Stimulated activated CD8-positive, alpha-beta memory T cell treated with anti-CD3 and anti-CD28 coated beads, Interleukin-4, amount 100 ng/mL, for 48 hours (primary cell): ENCODE measurements at regions not wholly inside any gene's neighbourhood (a gene's known extent, or its start where the extent isn't known, plus 50 kb on each side); places are given as distances from the start of the nearest gene placed in this dataset.
"Not testable (repeated sequence)": the region's sequence is repeated elsewhere in the genome, so short reads cannot be mapped to it uniquely, and the experiment has no call there.

Source experiments
- DNase-seq: peaks from one replicate; pipeline ENCODE4 v3.0.0-alpha.2; 2020

- DNase-seq: no peak
Measured at GRCh38 chr6:169000022-169000421, 253.6 kb downstream of the THBS2 start.

DNA sequence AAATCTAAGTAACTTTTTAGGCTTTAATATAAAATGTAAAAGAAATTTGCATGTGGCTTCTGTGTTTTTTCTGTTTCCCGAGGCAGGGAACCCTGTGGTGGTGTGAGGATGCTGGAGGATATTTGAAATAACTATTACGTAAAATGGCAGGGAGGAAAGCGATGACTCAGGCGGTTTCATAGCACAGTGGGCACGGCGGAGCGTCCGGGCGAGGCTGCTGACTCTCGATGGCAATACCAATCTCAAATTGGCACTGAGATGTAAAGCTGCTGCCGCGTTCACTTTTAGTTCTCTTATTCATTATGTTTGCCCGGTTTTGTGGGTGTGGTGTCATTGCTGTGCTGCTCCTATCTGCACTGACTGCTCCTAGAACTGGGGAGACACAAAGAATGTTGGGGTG lies 254.3 kb downstream of the THBS2 start:
- DNase-seq: no peak

GRCh38 chr6:168996356-168996625 lies 257.4 kb downstream of the THBS2 start:
- no peak for DNase-seq

- no peak for DNase-seq
Measured at GRCh38 chr6:168995526-168996355, 257.9 kb downstream of the THBS2 start.

DNA sequence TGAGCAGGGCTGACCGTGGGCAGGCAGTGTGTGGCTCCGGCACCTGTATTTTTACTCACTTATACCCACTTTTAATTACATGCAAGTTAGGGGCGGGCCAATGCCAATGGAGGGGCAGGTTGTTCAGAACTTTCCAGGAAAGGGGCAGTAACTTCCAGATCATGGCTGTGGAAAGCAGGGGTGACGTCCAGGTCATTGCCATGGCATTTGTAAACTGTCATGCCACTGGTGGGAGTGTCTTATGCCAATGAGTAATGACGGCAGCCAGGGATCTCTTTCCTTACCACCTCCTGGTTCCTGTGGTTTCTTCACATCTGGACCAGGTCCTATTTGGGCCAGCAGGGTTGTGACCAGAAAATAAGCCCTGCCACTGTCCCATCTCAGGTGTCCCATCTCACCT lies 258.7 kb downstream of the THBS2 start:
- no peak for DNase-seq

DNA sequence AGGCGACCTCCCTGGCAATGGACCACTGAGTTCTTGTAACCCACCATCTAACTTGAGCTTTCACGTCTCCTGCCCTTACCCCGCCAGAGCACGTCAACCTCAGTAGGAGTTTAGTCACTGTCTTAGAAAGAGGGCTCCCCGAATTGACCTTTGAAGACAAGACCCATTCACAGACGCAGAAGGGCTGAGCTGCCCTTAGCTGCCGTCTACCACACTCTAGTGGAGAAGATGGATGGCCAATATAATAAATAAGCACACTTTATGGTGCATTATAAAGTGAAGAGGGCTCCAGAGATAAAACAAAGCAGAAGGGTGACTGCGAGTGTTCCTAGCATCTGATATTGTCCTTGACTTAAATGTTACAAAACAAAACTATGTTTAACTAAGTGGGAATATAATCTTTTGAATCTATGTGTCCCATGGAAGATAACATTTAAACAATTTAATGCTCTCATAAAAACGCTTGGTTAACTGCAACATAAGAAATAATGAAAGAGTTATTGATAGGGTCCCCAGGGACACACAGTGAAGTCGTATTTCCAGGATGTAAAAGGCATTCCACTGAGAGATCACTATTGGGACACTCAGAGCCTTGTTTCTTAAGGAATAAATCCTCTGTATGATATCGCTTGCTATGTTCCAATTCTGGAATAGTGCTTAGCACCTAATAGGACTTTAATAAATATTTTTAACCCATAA lies 261.1 kb downstream of the THBS2 start:
- DNase-seq: no peak

DNA sequence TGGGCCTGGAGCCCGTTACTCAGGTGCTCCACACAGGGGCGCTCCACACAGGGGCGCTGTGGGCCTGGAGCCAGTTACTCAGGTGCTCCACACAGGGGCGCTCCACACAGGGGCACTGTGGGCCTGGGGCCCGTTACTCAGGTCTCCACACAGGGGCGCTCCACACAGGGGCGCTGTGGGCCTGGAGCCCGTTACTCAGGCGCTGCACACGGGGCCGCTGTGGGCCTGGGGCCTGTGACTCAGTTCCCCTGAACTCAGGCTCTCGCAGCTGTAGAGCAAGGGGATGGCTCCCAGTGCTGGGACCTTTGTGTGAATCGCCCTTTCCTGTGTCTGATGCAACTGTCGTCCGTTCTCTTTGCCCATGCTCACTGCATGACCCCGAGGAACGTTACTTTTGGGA lies 262.0 kb downstream of the THBS2 start:
- DNase-seq: not testable (repeated sequence)

DNA sequence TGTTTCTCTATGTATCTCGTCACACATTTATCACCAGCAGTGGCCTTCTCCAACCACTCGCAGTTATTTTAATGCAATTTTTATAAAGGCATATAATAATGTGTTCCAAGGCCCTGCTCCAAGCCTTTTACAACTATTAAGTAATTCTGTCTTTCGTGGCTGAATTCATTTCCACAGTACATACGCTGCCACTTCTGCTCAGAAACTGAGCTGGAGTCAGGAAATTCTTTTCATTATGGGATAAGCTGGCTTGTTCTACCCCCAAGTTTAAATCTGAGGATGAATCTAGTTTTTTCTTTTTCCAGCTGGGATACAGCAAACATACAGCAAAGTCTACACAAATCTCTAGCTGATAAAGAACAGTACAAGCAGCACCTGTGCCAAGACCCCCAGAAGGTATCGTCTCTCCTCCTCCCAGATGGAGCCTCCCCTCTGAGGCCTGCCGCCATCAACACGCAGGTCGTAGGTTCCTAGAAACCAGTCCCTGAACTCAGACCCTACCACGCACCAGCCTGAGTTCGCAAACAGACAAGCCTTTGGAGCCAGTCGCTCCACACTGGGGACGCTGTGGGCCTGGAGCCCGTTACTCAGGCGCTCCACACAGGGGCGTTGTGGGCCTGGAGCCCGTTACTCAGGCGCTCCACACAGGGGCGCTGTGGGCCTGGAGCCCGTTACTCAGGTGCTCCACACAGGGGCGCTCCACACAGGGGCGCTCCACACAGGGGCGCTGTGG lies 263.5 kb downstream of the THBS2 start:
- DNase-seq: no peak

- DNase-seq: no peak
Measured at GRCh38 chr6:168989421-168989820, 264.2 kb downstream of the THBS2 start.

- DNase-seq: no peak
Measured at GRCh38 chr6:168988801-168989200, 264.8 kb downstream of the THBS2 start.

DNA sequence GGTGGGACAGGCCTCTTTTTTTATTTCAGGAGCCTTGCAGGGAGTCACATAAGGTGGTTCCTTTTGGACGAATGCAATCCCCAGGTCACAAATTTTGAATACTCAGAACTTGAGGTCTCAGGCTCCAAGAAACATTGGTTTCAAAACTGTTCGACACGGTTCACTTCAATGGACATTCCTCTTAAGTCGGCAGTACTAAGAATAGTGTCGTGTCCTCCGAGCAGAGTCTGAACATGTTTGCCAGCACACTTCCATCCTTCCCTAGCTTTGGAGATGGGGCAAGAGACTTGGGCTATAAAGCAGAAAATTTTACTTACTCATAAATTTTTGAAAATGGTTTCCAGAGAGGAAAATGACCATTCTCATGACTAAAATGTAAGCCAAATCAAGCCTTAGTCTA lies 265.4 kb downstream of the THBS2 start:
- no peak for DNase-seq

DNA sequence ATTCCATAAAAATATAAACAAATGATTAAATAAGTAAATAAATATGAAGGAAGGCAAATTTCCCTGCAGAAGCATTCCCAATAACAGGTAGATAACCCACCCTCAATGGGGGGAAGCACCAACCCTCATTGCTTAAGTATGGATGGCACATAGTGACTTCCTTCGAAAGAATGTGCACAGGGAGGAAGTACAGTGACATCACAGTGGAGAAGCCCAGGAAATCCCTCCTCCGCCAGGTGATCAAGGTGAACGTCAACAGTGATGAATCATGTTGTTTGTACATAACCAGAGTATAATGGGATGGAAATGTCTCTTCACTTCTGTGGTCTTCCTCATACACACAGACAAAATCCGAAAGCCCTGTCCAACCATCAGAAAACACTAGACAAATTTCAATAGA lies 267.9 kb downstream of the THBS2 start:
- no peak for DNase-seq

DNA sequence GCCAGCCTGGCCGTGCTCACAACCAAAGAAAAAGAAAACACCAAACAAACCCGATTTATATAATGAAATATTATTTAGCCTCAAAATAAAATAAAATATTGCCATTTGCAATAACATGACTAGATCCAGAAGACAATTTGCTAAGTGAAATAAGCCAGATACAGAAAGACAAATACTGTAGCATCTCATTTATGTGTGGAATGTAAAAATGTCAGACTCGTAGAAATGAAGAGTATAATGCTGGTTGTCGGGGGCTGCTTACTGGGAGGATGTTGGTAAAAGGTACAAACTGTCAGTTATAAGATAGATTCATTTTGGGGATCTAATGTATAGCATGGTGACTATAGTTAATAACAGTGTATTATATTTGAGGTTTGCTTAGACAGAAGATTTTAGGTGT lies 269.7 kb downstream of the THBS2 start:
- DNase-seq: no peak

- DNase-seq: no peak
Measured at GRCh38 chr6:168981187-168981586, 272.5 kb downstream of the THBS2 start.

- DNase-seq: no peak
Measured at GRCh38 chr6:168979254-168979653, 274.4 kb downstream of the THBS2 start.

GRCh38 chr6:168972128-168972527 lies 281.5 kb downstream of the THBS2 start:
- DNase-seq: no peak

DNA sequence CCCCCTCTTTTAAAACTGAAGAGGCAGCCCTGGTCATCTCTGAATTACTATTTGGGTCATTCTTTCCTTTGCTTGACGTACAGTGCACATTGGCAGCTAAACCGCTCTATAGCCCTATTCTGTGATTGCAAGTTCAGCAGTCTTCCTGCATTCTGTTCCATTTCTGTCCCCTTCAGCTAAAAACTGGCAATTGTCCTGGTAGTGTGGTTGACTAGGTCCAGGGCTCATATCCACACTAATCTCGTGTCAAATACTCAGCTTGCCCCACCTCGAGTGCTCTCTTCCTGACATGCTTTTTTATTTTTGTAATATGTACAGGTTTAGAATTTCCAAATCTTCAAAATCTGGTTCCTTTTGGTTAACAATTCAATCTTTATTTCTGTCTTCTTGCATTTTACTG lies 282.1 kb downstream of the THBS2 start:
- no peak for DNase-seq

DNA sequence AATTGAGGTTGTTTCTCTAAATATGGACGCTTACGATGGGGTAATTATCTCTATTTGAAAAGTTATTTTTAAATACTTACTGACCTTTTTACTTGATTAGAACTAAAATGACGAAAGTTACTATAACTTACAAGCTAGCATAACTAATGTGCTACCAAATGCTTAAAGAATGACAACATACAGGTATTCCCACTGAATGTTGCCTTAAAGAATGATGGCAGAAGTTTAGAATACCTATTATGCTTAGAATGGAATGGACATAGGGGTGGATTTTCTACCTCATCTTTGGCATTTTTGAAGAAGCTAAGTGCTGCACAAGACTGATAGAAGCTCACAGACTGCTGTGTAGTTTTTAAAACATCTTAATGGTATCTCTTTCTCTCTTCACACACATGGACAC lies 284.8 kb downstream of the THBS2 start:
- DNase-seq: no peak

DNA sequence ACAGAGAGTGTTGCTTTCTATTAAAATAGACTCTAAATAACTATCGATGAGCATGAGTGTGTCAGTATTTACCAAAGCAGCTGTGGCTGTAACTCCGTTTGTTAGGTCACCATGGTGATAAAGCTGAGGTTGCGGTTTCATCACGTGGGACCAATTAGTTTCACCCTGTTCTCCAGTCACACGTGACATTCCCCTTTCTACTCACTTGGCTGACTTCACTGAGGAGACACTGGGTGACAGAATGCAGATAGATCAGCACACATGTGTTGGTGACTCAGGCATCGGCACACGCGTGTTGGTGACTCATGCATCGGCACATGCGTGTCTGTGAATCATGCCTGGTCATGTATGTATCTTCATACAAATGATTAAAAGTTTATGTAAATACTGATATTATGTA lies 285.4 kb downstream of the THBS2 start:
- DNase-seq: no peak

DNA sequence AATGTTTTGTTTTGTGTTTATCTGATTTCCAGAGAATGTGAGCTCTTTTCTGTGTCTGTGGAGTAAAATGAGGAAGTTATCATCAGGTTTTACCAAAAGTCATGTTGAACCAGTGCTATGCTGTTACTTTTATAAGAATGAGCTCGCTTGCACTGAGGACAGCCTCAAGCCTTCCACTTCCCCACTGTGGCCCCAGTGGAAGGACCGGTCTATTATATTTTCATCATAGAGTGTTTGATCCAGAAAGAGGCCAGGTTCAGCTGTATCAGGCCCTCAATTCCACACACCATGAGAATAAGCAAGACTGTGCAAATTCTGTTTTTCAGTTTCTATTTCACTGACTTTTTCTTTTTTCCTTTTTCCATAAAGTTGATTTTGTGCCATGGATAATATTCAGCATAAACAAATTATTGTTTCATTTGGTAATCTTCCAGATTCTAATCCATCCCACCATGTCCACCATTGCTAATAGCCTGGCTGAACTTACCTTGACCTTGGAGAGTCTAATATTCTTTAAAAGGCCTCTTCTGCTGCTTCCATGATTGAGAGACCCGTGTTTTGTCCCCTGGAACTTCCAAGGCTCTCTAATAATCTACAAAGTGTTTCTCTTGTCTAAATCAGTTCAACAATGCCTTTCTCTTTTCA lies 286.2 kb downstream of the THBS2 start:
- DNase-seq: no peak

- DNase-seq: no peak
Measured at GRCh38 chr6:168964138-168964835, 289.4 kb downstream of the THBS2 start.

DNA sequence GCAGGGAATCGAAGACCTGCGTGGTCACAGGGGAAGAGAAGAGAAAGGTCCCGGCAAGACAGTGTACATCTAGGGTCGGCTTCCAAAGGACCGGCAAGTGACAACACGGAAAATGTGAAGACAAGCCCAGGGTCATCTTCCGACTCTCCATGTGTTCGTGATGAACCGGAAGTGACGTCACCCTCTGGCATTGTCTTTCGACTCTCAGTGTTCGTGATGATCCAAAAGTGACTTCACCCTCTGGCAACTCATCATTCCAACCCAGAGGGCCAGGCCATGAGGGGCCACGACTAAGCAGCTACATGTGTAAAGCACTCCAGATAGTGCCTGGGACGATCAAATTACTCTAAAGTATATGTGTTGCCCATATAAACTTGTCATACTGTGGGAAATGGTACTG lies 290.8 kb downstream of the THBS2 start:
- no peak for DNase-seq

DNA sequence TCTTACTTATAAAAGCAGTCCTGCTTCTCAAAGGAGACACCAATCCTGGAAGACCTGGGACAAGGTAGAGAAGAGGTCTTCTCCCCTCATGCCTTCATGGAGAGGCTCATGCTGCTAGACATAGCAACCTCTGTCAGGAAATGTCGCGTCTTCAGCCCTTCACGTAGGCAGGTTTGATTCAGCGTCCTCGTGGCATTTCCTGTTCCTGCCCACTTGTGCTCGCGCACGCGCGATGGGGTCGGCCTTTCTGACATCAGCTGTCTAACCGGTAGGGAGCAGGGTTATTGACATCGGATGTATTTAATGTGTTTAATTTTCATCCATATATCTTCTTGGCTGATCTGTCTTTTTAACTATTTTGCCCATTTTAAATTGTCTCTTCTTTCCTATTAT lies 292.4 kb downstream of the THBS2 start:
- no peak for DNase-seq
